ENCODE measurements at regions not wholly inside any gene's neighbourhood (a gene's known extent, or its start where the extent isn't known, plus 50 kb on each side); places are given as distances from the start of the nearest gene placed in this dataset.

GRCh38 chr12:58564721-58565120, 355.6 kb downstream of the LRIG3 start:
- TF ChIP-seq CTCF (conservative IDR thresholded peaks at IDR 0.05; ENCODE audit: low read depth, low read length) = no peak
- TF ChIP-seq EZH2phosphoT487 (IDR thresholded peaks at IDR 0.05; ENCODE audit: borderline replicate concordance, low read length) = no peak
